DOHH2 (cell line): ENCODE measurements at regions not wholly inside any gene's neighbourhood (a gene's known extent, or its start where the extent isn't known, plus 50 kb on each side); places are given as distances from the start of the nearest gene placed in this dataset.
"Not testable (repeated sequence)": the region's sequence is repeated elsewhere in the genome, so short reads cannot be mapped to it uniquely, and the experiment has no call there.

Source experiments
- EZH2phosphoT487 ChIP-seq: fragments of 200-600 bp; sonication (generic); IDR thresholded peaks from 2 replicates; pipeline ENCODE4 v1.6.1; 2017; ENCODE audit warnings: borderline replicate concordance, mild to moderate bottlenecking, antibody characterized with exemption, low read length, moderate library complexity, mixed read lengths
- TF ChIP-seq, protein P1 (sequence below): fragments of 200-600 bp; sonication (generic); IDR thresholded peaks from one replicate; pipeline ENCODE4 v1.5.1; 2014; ENCODE audit warnings: antibody characterized with exemption, mild to moderate bottlenecking, low read depth, low read length; ENCODE audit not compliant: poor library complexity, severe bottlenecking

DNA sequence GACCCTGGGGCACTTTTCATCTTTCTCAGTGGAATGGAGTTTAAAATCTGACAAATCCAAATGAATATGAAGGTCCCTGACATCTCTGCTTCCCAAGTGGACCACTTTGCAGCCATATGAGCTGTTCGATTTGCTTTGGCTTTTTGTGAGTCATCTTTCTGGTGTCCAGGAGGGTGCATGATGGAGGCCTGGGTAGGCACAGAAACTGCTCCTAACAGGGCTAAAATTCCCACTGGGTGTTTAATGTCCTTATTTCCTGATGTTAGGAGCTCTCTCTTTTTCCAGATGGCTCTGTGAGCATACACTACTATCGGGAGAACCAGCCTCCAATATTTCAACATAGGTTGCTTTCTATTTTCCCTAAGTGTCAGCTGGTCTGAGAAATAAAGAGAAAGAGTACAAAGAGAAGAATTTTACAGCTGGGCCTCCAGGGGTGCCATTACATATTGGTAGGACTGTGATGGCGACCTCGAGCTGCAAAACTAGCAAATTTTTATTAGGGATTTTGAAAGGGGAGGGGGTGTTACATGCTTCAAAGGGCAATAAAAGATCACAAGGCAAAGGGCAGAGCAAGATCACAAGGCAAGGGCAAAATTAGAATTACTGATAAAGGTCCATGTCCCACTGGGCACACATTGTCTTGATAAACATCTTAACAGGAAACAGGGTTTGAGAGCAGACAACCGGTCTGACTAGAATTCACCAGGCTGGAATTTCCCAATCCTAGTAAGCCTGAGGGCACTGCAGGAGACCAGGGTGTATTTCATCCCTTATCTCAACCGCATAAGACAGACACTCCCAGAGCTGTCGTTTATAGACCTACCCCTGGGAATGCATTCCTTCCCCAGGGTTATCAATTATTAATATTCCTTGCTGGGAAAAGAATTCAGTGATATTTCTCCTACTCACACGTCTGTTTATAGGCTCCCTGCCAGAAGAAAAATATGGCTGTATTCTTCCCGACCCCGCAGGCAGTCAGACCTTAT lies 236.7 kb upstream of the SGCD start:
- TF ChIP-seq, protein P1, sequence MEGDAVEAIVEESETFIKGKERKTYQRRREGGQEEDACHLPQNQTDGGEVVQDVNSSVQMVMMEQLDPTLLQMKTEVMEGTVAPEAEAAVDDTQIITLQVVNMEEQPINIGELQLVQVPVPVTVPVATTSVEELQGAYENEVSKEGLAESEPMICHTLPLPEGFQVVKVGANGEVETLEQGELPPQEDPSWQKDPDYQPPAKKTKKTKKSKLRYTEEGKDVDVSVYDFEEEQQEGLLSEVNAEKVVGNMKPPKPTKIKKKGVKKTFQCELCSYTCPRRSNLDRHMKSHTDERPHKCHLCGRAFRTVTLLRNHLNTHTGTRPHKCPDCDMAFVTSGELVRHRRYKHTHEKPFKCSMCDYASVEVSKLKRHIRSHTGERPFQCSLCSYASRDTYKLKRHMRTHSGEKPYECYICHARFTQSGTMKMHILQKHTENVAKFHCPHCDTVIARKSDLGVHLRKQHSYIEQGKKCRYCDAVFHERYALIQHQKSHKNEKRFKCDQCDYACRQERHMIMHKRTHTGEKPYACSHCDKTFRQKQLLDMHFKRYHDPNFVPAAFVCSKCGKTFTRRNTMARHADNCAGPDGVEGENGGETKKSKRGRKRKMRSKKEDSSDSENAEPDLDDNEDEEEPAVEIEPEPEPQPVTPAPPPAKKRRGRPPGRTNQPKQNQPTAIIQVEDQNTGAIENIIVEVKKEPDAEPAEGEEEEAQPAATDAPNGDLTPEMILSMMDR, result not testable (repeated sequence)
- not testable (repeated sequence) for TF ChIP-seq EZH2phosphoT487
